ENCODE measurements at regions not wholly inside any gene's neighbourhood (a gene's known extent, or its start where the extent isn't known, plus 50 kb on each side); places are given as distances from the start of the nearest gene placed in this dataset.

GRCh38 chr13:90880790-90881189, 466.7 kb upstream of the MIR17HG start:
- TF ChIP-seq CTCF (IDR thresholded peaks at IDR 0.05) (no peak), POLR2AphosphoS5 (IDR thresholded peaks at IDR 0.05) (no peak)
